Hepatocyte (in vitro differentiated cells): ENCODE measurements at regions not wholly inside any gene's neighbourhood (a gene's known extent, or its start where the extent isn't known, plus 50 kb on each side); places are given as distances from the start of the nearest gene placed in this dataset.

Experiments used
- DNase-seq: peaks from one replicate; pipeline ENCODE4 v3.0.0-alpha.2; 2016; ENCODE audit warnings: low spot score
- H2AFZ ChIP-seq: fragments of 200-600 bp; sonication (generic); 2 replicates; pipeline ENCODE4 v1.6.0; 2016; ENCODE audit warnings: antibody characterized with exemption, mild to moderate bottlenecking
- H3K27ac ChIP-seq: fragments of 200-600 bp; sonication (generic); 2 replicates; pipeline ENCODE4 v1.5.1; 2016; ENCODE audit warnings: mild to moderate bottlenecking
- H3K27me3 ChIP-seq: fragments of 200-600 bp; sonication (generic); 2 replicates; pipeline ENCODE4 v1.6.1; 2016
- H3K36me3 ChIP-seq: fragments of 200-600 bp; sonication (generic); replicated peaks from 2 replicates; pipeline ENCODE4 v1.5.1; 2016; ENCODE audit warnings: low read depth; ENCODE audit not compliant: insufficient read depth
- H3K4me1 ChIP-seq: fragments of 200-600 bp; sonication (generic); 2 replicates; pipeline ENCODE4 v1.5.1; 2016; ENCODE audit warnings: mild to moderate bottlenecking, moderate library complexity; ENCODE audit not compliant: insufficient read depth
- H3K4me2 ChIP-seq: fragments of 200-600 bp; sonication (generic); 2 replicates; pipeline ENCODE4 v1.6.0; 2016
- H3K4me3 ChIP-seq: fragments of 200-600 bp; sonication (generic); 2 replicates; pipeline ENCODE4 v1.5.1; 2016; ENCODE audit warnings: mild to moderate bottlenecking
- H3K79me2 ChIP-seq: fragments of 200-600 bp; sonication (generic); 2 replicates; pipeline ENCODE4 v1.6.0; 2017; ENCODE audit warnings: mild to moderate bottlenecking
- H3K9me2 ChIP-seq: fragments of 200-600 bp; sonication (generic); replicated peaks from 2 replicates; pipeline ENCODE4 v1.6.0; 2017; ENCODE audit warnings: mild to moderate bottlenecking; ENCODE audit not compliant: insufficient read depth
- H3K9me3 ChIP-seq: fragments of 200-600 bp; sonication (generic); 2 replicates; pipeline ENCODE4 v1.5.1; 2016; ENCODE audit warnings: low read depth, mild to moderate bottlenecking
- H4K20me1 ChIP-seq: fragments of 200-600 bp; sonication (generic); 2 replicates; pipeline ENCODE4 v1.6.0; 2016; ENCODE audit warnings: mild to moderate bottlenecking; ENCODE audit not compliant: insufficient read depth, poor library complexity, severe bottlenecking
- CTCF ChIP-seq: fragments of 200-600 bp; sonication (generic); IDR thresholded peaks from 2 replicates; pipeline ENCODE4 v1.5.1; 2016; ENCODE audit warnings: antibody characterized with exemption, mild to moderate bottlenecking; ENCODE audit not compliant: poor library complexity
- EZH2 ChIP-seq: fragments of 200-600 bp; sonication (generic); IDR thresholded peaks from 2 replicates; pipeline ENCODE4 v1.6.1; 2016; ENCODE audit warnings: antibody characterized with exemption, mild to moderate bottlenecking, borderline replicate concordance
- EZH2phosphoT487 ChIP-seq: fragments of 200-600 bp; sonication (generic); IDR thresholded peaks from one replicate; pipeline ENCODE4 v1.6.1; 2018; ENCODE audit warnings: antibody characterized with exemption, mild to moderate bottlenecking, low read depth, moderate library complexity; ENCODE audit not compliant: unreplicated experiment, severe bottlenecking
- WGBS: methylation state at CpG from one replicate; pipeline ENCODE4 v1.1.6; 2016; ENCODE audit warnings: low lambda C conversion rate; ENCODE audit errors: missing lambda C conversion rate; 5-methylcytosine and 5-hydroxymethylcytosine counted together

GRCh38 chr11:104462341-104462740 lies 298.4 kb upstream of the PDGFD start:
- Histone ChIP-seq H3K27me3 (no peaks in the 10 kb centered on the region), H3K9me2 (no peaks in the 10 kb centered on the region), H4K20me1 (no peaks in the 10 kb centered on the region), H3K9me3 (no peaks in the 10 kb centered on the region), H2AFZ (no peak overlapping the region), H3K79me2 (no peaks in the 10 kb centered on the region), H3K27ac (no peak overlapping the region), H3K36me3 (no peaks in the 10 kb centered on the region), H3K4me1 (no peaks in the 10 kb centered on the region), H3K4me3 (no peak overlapping the region), H3K4me2 (no peak overlapping the region)
- WGBS = 82% methylated on average over 2 of the region's 2 CpGs
- no peak for TF ChIP-seq EZH2phosphoT487
- TF ChIP-seq EZH2 = no peak
- no peak for TF ChIP-seq CTCF
- no peak for DNase-seq

- 74% methylated on average over 4 of the region's 4 CpGs for WGBS
- no peak for DNase-seq
- H4K20me1 ChIP-seq = no peaks in the 10 kb centered on the region
- no peaks in the 10 kb centered on the region for H3K27me3 ChIP-seq
- H3K9me2 ChIP-seq = no peaks in the 10 kb centered on the region
- H3K27ac ChIP-seq = peak overlapping the region; percentile 64
- TF ChIP-seq EZH2 (no peak), CTCF (no peak), EZH2phosphoT487 (no peak)
- H3K36me3 ChIP-seq = no peaks in the 10 kb centered on the region
- no peaks in the 10 kb centered on the region for H3K4me1 ChIP-seq
- no peak overlapping the region for H2AFZ ChIP-seq
- no peak overlapping the region for H3K4me2 ChIP-seq
- no peaks in the 10 kb centered on the region for H3K9me3 ChIP-seq
- H3K79me2 ChIP-seq = no peaks in the 10 kb centered on the region
- no peak overlapping the region for H3K4me3 ChIP-seq
Measured at GRCh38 chr11:104451197-104451893, 287.4 kb upstream of the PDGFD start.

GRCh38 chr11:104443387-104443786 lies 279.4 kb upstream of the PDGFD start:
- no peaks in the 10 kb centered on the region for H3K9me3 ChIP-seq
- H3K9me2 ChIP-seq = no peaks in the 10 kb centered on the region
- H2AFZ ChIP-seq = no peak overlapping the region
- H3K4me3 ChIP-seq = no peak overlapping the region
- H4K20me1 ChIP-seq = no peaks in the 10 kb centered on the region
- H3K79me2 ChIP-seq = no peaks in the 10 kb centered on the region
- DNase-seq = no peak
- H3K4me2 ChIP-seq = no peak overlapping the region
- TF ChIP-seq EZH2phosphoT487 (no peak), CTCF (no peak), EZH2 (no peak)
- no peak overlapping the region for H3K27ac ChIP-seq
- no peaks in the 10 kb centered on the region for H3K36me3 ChIP-seq
- H3K27me3 ChIP-seq = no peaks in the 10 kb centered on the region
- no peaks in the 10 kb centered on the region for H3K4me1 ChIP-seq

GRCh38 chr11:104442321-104442720 lies 278.4 kb upstream of the PDGFD start:
- TF ChIP-seq EZH2phosphoT487 (no peak), CTCF (no peak), EZH2 (no peak)
- Histone ChIP-seq H4K20me1 (no peaks in the 10 kb centered on the region), H3K9me2 (no peaks in the 10 kb centered on the region), H3K4me1 (no peaks in the 10 kb centered on the region), H3K36me3 (no peaks in the 10 kb centered on the region), H2AFZ (no peak overlapping the region), H3K79me2 (no peaks in the 10 kb centered on the region), H3K9me3 (no peaks in the 10 kb centered on the region), H3K4me3 (no peak overlapping the region), H3K4me2 (no peak overlapping the region), H3K27me3 (no peaks in the 10 kb centered on the region), H3K27ac (no peak overlapping the region)
- DNase-seq = no peak
- WGBS = 86% methylated on average over 1 of the region's 1 CpG
